ENCODE measurements at regions not wholly inside any gene's neighbourhood (a gene's known extent, or its start where the extent isn't known, plus 50 kb on each side); places are given as distances from the start of the nearest gene placed in this dataset.
"Not testable (repeated sequence)": the region's sequence is repeated elsewhere in the genome, so short reads cannot be mapped to it uniquely, and the experiment has no call there.

DNA sequence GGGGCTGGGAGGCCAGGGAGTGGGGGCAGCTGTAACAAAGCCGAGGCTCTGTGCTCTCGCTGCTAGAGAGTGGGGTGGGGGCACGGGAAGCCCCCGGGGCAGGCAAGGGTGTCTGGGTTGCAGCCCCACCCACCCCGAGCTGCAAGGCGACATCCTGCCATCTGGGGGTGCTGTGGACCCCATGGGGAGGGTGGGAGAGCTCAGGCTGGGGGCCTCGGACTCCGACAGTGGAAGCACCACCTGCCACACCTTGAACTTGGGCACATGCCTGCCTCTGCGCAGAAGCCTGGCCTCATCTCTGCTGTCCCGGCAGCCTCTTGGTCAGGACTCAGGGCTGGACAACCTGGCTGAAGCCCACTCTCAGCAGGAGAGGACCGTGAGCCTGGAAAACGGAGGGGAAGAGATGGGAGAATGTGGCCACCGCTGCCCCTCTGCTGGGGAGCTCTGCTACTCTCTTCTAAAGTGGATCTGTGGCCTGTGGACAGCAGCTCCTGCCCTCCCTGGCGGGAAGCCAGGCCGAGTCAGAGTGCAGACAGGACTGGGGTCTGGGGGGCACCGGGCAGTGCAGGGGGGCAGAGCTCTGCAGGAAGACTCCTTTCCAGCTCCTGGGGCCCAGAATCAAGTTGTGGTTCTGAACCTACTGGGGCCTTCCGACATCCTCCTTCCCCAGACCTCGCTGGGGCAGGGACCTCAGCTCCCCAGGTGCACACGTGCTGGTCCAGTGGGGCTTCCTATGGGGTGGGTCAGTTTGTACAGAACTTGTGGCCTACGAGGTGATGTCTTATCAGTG is 207.2 kb downstream of the BANP start:
- not testable (repeated sequence) for TF ChIP-seq CTCF (IDR thresholded peaks at IDR 0.05; ENCODE audit: insufficient read depth, low read length); POLR2AphosphoS5 (IDR thresholded peaks at IDR 0.05; ENCODE audit: low read depth)
- TF ChIP-seq, protein P1, sequence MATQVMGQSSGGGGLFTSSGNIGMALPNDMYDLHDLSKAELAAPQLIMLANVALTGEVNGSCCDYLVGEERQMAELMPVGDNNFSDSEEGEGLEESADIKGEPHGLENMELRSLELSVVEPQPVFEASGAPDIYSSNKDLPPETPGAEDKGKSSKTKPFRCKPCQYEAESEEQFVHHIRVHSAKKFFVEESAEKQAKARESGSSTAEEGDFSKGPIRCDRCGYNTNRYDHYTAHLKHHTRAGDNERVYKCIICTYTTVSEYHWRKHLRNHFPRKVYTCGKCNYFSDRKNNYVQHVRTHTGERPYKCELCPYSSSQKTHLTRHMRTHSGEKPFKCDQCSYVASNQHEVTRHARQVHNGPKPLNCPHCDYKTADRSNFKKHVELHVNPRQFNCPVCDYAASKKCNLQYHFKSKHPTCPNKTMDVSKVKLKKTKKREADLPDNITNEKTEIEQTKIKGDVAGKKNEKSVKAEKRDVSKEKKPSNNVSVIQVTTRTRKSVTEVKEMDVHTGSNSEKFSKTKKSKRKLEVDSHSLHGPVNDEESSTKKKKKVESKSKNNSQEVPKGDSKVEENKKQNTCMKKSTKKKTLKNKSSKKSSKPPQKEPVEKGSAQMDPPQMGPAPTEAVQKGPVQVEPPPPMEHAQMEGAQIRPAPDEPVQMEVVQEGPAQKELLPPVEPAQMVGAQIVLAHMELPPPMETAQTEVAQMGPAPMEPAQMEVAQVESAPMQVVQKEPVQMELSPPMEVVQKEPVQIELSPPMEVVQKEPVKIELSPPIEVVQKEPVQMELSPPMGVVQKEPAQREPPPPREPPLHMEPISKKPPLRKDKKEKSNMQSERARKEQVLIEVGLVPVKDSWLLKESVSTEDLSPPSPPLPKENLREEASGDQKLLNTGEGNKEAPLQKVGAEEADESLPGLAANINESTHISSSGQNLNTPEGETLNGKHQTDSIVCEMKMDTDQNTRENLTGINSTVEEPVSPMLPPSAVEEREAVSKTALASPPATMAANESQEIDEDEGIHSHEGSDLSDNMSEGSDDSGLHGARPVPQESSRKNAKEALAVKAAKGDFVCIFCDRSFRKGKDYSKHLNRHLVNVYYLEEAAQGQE (IDR thresholded peaks at IDR 0.05; ENCODE audit: insufficient replicate concordance, low read depth): not testable (repeated sequence)
